ENCODE measurements at regions not wholly inside any gene's neighbourhood (a gene's known extent, or its start where the extent isn't known, plus 50 kb on each side); places are given as distances from the start of the nearest gene placed in this dataset.
"Not testable (repeated sequence)": the region's sequence is repeated elsewhere in the genome, so short reads cannot be mapped to it uniquely, and the experiment has no call there.

DNA sequence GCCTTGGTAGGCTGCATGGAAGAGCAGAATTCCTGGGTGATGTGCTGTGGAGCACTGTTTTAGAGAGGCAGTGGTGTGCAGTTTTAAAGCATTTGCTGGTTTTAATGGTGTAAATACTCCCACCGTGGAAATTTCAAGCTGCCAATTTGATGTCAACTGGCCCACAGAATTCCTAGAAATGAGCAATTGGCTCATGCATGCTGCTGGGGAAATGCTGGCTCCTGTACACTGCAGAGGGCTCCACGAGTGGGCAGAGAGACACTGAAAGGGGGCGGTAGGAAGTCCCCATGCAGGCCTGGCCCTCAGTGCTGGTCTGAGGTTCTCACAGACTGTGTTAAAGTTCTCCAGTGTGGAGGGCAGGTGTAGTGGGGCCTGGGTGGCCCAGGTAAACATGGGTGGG lies 99.4 kb upstream of the NTF3 start:
- Histone ChIP-seq H3K4me1 (replicated peaks in 1 of 2) (no peaks in the 10 kb centered on the region), H3K36me3 (replicated peaks in 1 of 2) (no peaks in the 10 kb centered on the region), H3K4me3 (no peak overlapping the region), H3K27ac (no peak overlapping the region), H3K27me3 (no peaks in the 10 kb centered on the region), H3K9me3 (replicated peaks in 1 of 3) (no peaks in the 10 kb centered on the region)
- TF ChIP-seq, protein P1, sequence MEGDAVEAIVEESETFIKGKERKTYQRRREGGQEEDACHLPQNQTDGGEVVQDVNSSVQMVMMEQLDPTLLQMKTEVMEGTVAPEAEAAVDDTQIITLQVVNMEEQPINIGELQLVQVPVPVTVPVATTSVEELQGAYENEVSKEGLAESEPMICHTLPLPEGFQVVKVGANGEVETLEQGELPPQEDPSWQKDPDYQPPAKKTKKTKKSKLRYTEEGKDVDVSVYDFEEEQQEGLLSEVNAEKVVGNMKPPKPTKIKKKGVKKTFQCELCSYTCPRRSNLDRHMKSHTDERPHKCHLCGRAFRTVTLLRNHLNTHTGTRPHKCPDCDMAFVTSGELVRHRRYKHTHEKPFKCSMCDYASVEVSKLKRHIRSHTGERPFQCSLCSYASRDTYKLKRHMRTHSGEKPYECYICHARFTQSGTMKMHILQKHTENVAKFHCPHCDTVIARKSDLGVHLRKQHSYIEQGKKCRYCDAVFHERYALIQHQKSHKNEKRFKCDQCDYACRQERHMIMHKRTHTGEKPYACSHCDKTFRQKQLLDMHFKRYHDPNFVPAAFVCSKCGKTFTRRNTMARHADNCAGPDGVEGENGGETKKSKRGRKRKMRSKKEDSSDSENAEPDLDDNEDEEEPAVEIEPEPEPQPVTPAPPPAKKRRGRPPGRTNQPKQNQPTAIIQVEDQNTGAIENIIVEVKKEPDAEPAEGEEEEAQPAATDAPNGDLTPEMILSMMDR (IDR thresholded peaks at IDR 0.05) = no peak
- TF ChIP-seq POLR2A (IDR thresholded peaks at IDR 0.05) = no peak
- 43 to 76% (median 70%) methylated on average over 3 of the region's 3 CpGs for WGBS, 4 donors
- intact Hi-C loops (cut with DNase I) = no loop called here
- DNase-seq = no peak

DNA sequence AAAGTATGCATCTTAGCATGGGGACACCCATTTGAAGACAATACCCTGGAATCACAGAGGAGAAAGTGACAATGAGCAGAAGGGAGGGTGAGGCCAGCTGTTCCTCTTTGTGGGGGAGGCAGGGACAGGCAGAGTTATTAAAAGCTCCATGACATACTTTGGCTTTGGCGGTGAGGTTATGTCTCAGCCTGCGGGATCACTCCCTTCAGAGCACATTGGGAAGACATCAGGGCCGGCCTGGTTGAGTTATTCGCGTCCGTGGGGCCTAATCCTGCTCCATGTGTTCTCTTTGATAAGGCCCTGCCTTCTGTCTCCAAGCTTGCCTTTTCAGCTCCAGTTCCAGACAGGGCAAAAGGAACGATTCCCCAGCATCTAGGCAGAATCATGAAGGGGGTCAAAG lies 98.8 kb upstream of the NTF3 start:
- no peak for DNase-seq
- Histone ChIP-seq H3K27me3 (no peaks in the 10 kb centered on the region), H3K36me3 (replicated peaks in 1 of 2) (no peaks in the 10 kb centered on the region), H3K9me3 (replicated peaks in 1 of 3) (no peaks in the 10 kb centered on the region), H3K27ac (no peak overlapping the region), H3K4me3 (no peak overlapping the region), H3K4me1 (replicated peaks in 1 of 2) (no peaks in the 10 kb centered on the region)
- TF ChIP-seq, protein P1 (IDR thresholded peaks at IDR 0.05) = no peak
- TF ChIP-seq POLR2A (IDR thresholded peaks at IDR 0.05) = no peak
- intact Hi-C loops (cut with DNase I) = no loop called here
- WGBS, 4 donors = 64 to 84% (median 76%) methylated on average over 7 of the region's 7 CpGs

DNA sequence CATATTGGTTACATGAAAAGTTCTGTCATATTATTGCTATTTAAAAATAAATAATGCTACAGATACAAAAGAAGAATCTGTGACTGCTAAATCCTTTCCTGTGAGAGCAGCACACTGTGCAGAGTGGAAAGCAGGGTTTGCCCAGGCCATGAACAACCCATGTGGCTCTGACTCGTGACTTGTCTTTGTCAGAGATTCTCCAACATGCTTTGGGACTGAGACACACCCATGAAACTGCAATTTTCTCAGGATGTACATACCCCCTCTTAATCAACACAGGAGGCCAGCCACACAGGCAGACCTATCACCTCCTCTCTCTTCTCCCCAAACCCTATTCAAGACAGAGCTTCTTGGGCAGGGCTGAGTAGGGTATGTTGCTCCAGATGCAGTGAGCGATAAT lies 96.8 kb upstream of the NTF3 start:
- Histone ChIP-seq H3K27ac (no peak overlapping the region), H3K4me1 (replicated peaks in 1 of 2) (no peaks in the 10 kb centered on the region), H3K4me3 (no peak overlapping the region), H3K9me3 (replicated peaks in 1 of 3) (no peaks in the 10 kb centered on the region), H3K36me3 (replicated peaks in 1 of 2) (no peaks in the 10 kb centered on the region), H3K27me3 (no peaks in the 10 kb centered on the region)
- WGBS, 4 donors = 44 to 82% (median 76%) methylated on average over 2 of the region's 2 CpGs
- TF ChIP-seq POLR2A (IDR thresholded peaks at IDR 0.05) = no peak
- TF ChIP-seq, protein P1 (IDR thresholded peaks at IDR 0.05) = no peak
- intact Hi-C loops (cut with DNase I) = no loop called here
- DNase-seq = no peak

DNA sequence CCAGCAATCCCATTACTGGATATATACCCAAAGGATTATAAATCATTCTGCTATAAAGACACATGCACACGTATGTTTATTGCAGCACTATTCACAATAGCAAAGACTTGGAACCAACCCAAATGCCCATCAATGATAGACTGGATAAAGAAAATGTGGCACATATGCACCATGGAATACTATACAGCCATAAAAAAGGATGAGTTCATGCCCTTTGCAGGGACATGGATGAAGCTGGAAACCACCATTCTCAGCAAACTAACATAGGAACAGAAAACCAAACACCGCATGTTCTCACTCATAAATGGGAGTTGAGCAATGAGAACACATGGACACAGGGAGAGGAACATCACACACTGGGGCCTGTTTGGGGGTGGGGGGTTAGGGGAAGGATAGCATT lies 90.8 kb upstream of the NTF3 start:
- H3K27ac ChIP-seq; DNase-seq; H3K36me3 ChIP-seq (replicated peaks in 1 of 2); H3K4me1 ChIP-seq (replicated peaks in 1 of 2); H3K27me3 ChIP-seq; H3K9me3 ChIP-seq (replicated peaks in 1 of 3); intact Hi-C loops (cut with DNase I); H3K4me3 ChIP-seq: not testable (repeated sequence)
- 46 to 90% (median 67%) methylated on average over 2 of the region's 2 CpGs for WGBS, 4 donors

DNA sequence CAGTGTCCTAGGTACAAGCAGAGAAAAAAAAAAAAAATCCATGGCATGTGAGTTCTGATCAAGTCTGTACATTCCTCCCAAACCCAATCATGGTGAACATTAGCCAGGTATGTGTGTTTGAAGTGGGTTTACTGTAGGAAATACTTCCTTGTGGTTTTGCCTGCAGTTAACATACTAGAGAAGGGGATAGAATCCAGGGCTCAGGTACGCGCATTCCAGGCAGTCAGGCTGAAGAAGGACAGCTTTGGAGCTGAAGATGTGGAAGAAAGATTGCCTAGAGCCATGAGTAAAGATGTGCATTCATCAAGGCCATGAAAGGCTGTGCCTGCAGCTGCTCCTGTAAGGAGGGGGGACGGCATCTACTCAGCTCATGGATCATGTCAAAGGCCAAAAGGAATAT lies 88.2 kb upstream of the NTF3 start:
- Histone ChIP-seq H3K27ac (no peak overlapping the region), H3K36me3 (replicated peaks in 1 of 2) (no peaks in the 10 kb centered on the region), H3K4me1 (replicated peaks in 1 of 2) (no peaks in the 10 kb centered on the region), H3K27me3 (no peaks in the 10 kb centered on the region), H3K9me3 (replicated peaks in 1 of 3) (no peaks in the 10 kb centered on the region), H3K4me3 (no peak overlapping the region)
- DNase-seq = no peak
- TF ChIP-seq POLR2A (IDR thresholded peaks at IDR 0.05) = no peak
- TF ChIP-seq, protein P1 (IDR thresholded peaks at IDR 0.05) = no peak
- intact Hi-C loops (cut with DNase I) = no loop called here
- WGBS, 4 donors = 61 to 71% (median 63%) methylated on average over 3 of the region's 3 CpGs

All from adrenal gland (tissue), 9 donors.